HepG2 (cell line): ENCODE measurements at regions not wholly inside any gene's neighbourhood (a gene's known extent, or its start where the extent isn't known, plus 50 kb on each side); places are given as distances from the start of the nearest gene placed in this dataset.

Source experiments
- ATAC-seq: fragments of 200-7000 bp; cut with Tn5 transposase; 3 replicates; pipeline ENCODE4 v1.9.1; 2020; ENCODE audit warnings: mild to moderate bottlenecking, moderate library complexity
- BruUV-seq: library from RNA; stranded (reverse); fragments of 400-500 nt; replicated peaks from 2 replicates; lab custom pipeline; 2021; lab: Mats Ljungman, UMichigan
- CTCF ChIA-PET: fragments of 300-600 bp; formaldehyde crosslinking; extraction: SDS; loops from one replicate; lab custom pipeline; 2021; ENCODE audit warnings: low total read pairs, inconsistent platforms, low intra/inter-chr PET ratio; lab: Yijun Ruan, JAX
- POLR2A ChIA-PET: fragments of 350-600 bp; sonication (Branson Sonifier 250); formaldehyde crosslinking; loops from one replicate; lab custom pipeline; 2020; ENCODE audit warnings: antibody characterized with exemption, inconsistent platforms; lab: Yijun Ruan, JAX
- DNase-seq: peaks from one replicate; pipeline ENCODE4 v3.0.0-alpha.2; 2015; ENCODE audit warnings: low spot score
- FAIRE-seq: peaks from 3 replicates; lab custom pipeline; 2011; peaks lifted over from hg19 to GRCh38; lab: Jason Lieb, UNC
- H2AFZ ChIP-seq: one replicate; pipeline ENCODE4 v1.6.1; 2011; ENCODE audit warnings: low read length, inconsistent platforms
- H3K27ac ChIP-seq: fragments of 300-600 bp; 3 replicates; pipeline ENCODE4 v1.8.0; 2011; ENCODE audit warnings: mixed run types, mild to moderate bottlenecking, mixed read lengths, low read length, inconsistent platforms; ENCODE audit not compliant: insufficient read depth; ENCODE audit errors: extremely low read length
- H3K27me3 ChIP-seq, 2 experiments: fragments of 200-600 bp in 1 of 2; 2 replicates in 1 of 2; 3 replicates in 1 of 2; pipeline versions ENCODE4 v1.6.0 to v1.8.0; 2011; ENCODE audit warnings: low read length in 2 of 2, mild to moderate bottlenecking in 2 of 2, moderate library complexity in 2 of 2, inconsistent platforms in 1 of 2; ENCODE audit not compliant: insufficient read depth in 2 of 2, control insufficient read depth in 1 of 2
- H3K36me3 ChIP-seq, 2 experiments: fragments of 200-600 bp in 1 of 2; replicated peaks in 1 of 2; 2 replicates in 1 of 2; 3 replicates in 1 of 2; pipeline versions ENCODE4 v1.5.1 to v1.8.0; 2011; ENCODE audit warnings: low read length in 2 of 2, inconsistent platforms in 1 of 2; ENCODE audit not compliant: insufficient read depth in 2 of 2, control insufficient read depth in 1 of 2
- H3K4me1 ChIP-seq: 2 replicates; pipeline ENCODE4 v1.5.1; 2012; ENCODE audit warnings: low read length, inconsistent platforms; ENCODE audit not compliant: insufficient read depth
- H3K4me2 ChIP-seq: 2 replicates; pipeline ENCODE4 v1.6.0; 2011; ENCODE audit warnings: low read depth, low read length, inconsistent platforms
- H3K4me3 ChIP-seq, 3 experiments: fragments of 200-600 bp in 1 of 3; sonication (generic), shearing (Covaris generic) in 1 of 3; replicated peaks in 1 of 3; 2 replicates each; pipeline ENCODE4 v1.5.1; 2011 to 2016; ENCODE audit warnings: low read length in 3 of 3, inconsistent platforms in 2 of 3, low read depth in 2 of 3, mild to moderate bottlenecking in 2 of 3, control low read depth in 1 of 3, mixed read lengths in 1 of 3; ENCODE audit not compliant: insufficient read depth in 1 of 3
- H3K79me2 ChIP-seq: one replicate; pipeline ENCODE4 v1.6.1; 2011; ENCODE audit warnings: low read length, inconsistent platforms; ENCODE audit not compliant: insufficient read depth
- H3K9ac ChIP-seq: 2 replicates; pipeline ENCODE4 v1.6.0; 2011; ENCODE audit warnings: mild to moderate bottlenecking, low read depth, low read length, inconsistent platforms; ENCODE audit not compliant: insufficient read depth
- H3K9me3 ChIP-seq: 2 replicates; pipeline ENCODE4 v1.5.1; 2012; ENCODE audit warnings: mild to moderate bottlenecking, low read length
- H4K20me1 ChIP-seq: 2 replicates; pipeline ENCODE4 v1.6.0; 2011; ENCODE audit warnings: inconsistent platforms, mild to moderate bottlenecking, low read length, moderate library complexity; ENCODE audit not compliant: insufficient read depth
- CREB3 ChIP-seq: sonication (generic); formaldehyde crosslinking; IDR thresholded peaks from 2 replicates; pipeline ENCODE4 v1.5.0; 2020; ENCODE audit warnings: missing genetic modification reagents
- DMAP1 ChIP-seq: IDR thresholded peaks from 2 replicates; pipeline ENCODE4 v1.6.1; 2016
- FOXK1 ChIP-seq: sonication (generic); formaldehyde crosslinking; IDR thresholded peaks from 2 replicates; pipeline ENCODE4 v1.4.0; 2020; ENCODE audit warnings: low read depth, missing genetic modification reagents, borderline replicate concordance
- HNF1A ChIP-seq, 2 experiments: sonication (generic) in 1 of 2; formaldehyde crosslinking in 1 of 2; IDR thresholded peaks; 2 replicates each; pipeline versions ENCODE4 v1.4.0 to v1.6.1; 2016 to 2020; ENCODE audit warnings: borderline replicate concordance in 1 of 2, low read depth in 1 of 2, mild to moderate bottlenecking in 1 of 2, missing genetic modification reagents in 1 of 2
- MAFF ChIP-seq: IDR thresholded peaks from 2 replicates; pipeline ENCODE4 v1.6.1; 2011; ENCODE audit warnings: low read depth, low read length, improper control_type of control experiment
- MAFK ChIP-seq, 2 experiments: IDR thresholded peaks in 1 of 2; conservative IDR thresholded peaks in 1 of 2; 2 replicates each; pipeline ENCODE4 v1.6.1; 2011; ENCODE audit warnings: improper control_type of control experiment in 2 of 2, low read length in 2 of 2
- ZNF317 ChIP-seq: sonication (generic); formaldehyde crosslinking; IDR thresholded peaks from 2 replicates; pipeline ENCODE4 v1.5.0; 2020; ENCODE audit warnings: mild to moderate bottlenecking, missing genetic modification reagents
- ZNF691 ChIP-seq: sonication (generic); formaldehyde crosslinking; IDR thresholded peaks from 2 replicates; pipeline ENCODE4 v1.4.0; 2020; ENCODE audit warnings: missing genetic modification reagents, low read depth, mild to moderate bottlenecking, borderline replicate concordance
- WGBS: methylation state at CpG from one replicate; pipeline ENCODE4 v1.1.6; 2017; ENCODE audit warnings: low lambda C conversion rate; 5-methylcytosine and 5-hydroxymethylcytosine counted together
- in situ Hi-C: cut with HindIII; loops from 2 replicates; pipeline ENCODE4 v1.10.0; 2017; ENCODE audit warnings: low pct_unique_long_range_greater_than_20kb; ENCODE audit not compliant: extremely low pct_ligation_motif_present
- intact Hi-C: fragments of 100-400 bp; cut with micrococcal nuclease; formaldehyde crosslinking; loops from one replicate; pipeline ENCODE4 v1.10.0; 2022; ENCODE audit not compliant: unreplicated experiment

GRCh38 chr6:92043777-92044176 lies 1375.6 kb downstream of the EPHA7 start (continued):
- TF ChIP-seq HNF1A (IDR thresholded peaks at IDR 0.05; ENCODE audit: low read depth) (no peak), HNF1A (CRISPR knock-in tag; IDR thresholded peaks at IDR 0.05; ENCODE audit: borderline replicate concordance) (no peak), MAFK (conservative IDR thresholded peaks at IDR 0.05 in 1 of 2, IDR thresholded peaks at IDR 0.05 in 1 of 2; ENCODE audit: low read length in 2 of 2) (no peak), ZNF691 (no peak), ZNF317 (CRISPR knock-in tag) (no peak), CREB3 (CRISPR knock-in tag) (no peak)

GRCh38 chr6:92026878-92027277 lies 1392.5 kb downstream of the EPHA7 start:
- no peak overlapping the region for H3K27ac ChIP-seq
- in situ Hi-C loops: no loop called here
- CTCF ChIA-PET: no interaction called here
- no peak for ATAC-seq
- H3K4me3 ChIP-seq: no peak overlapping the region
- TF ChIP-seq DMAP1 (CRISPR knock-in tag) (no peak), FOXK1 (CRISPR knock-in tag) (no peak), MAFF (peak; percentile 58), MAFK (conservative IDR thresholded peaks at IDR 0.05 in 1 of 2, IDR thresholded peaks at IDR 0.05 in 1 of 2; ENCODE audit: low read length in 2 of 2) (peak; percentile 72 to 80)
- TF ChIP-seq, all 625 proteins: peak for 2
- Histone ChIP-seq H3K27me3 (no peaks in the 10 kb centered on the region; a peak in 1 of 5 replicates), H3K36me3 (no peaks in the 10 kb centered on the region), H3K9me3 (no peaks in the 10 kb centered on the region), H2AFZ (no peak overlapping the region), H3K4me2 (no peak overlapping the region), H3K9ac (no peak overlapping the region), H3K4me1 (no peaks in the 10 kb centered on the region), H3K79me2 (no peaks in the 10 kb centered on the region), H4K20me1 (no peaks in the 10 kb centered on the region)
- 10% methylated on average over 1 of the region's 1 CpG for WGBS
- POLR2A ChIA-PET: no interaction called here
- BruUV-seq: no TSS peak
- intact Hi-C loops: no loop called here
- DNase-seq: no peak
- FAIRE-seq: no peak
